Nephron (organoid): ENCODE measurements at regions not wholly inside any gene's neighbourhood (a gene's known extent, or its start where the extent isn't known, plus 50 kb on each side); places are given as distances from the start of the nearest gene placed in this dataset.
"Not testable (repeated sequence)": the region's sequence is repeated elsewhere in the genome, so short reads cannot be mapped to it uniquely, and the experiment has no call there.

Experiments
- H3K27ac Mint-ChIP-seq, 3 experiments: 2 replicates each; pipeline ENCODE4 v1.8.0; 2020; ENCODE audit warnings: mixed read lengths in 3 of 3, mild to moderate bottlenecking in 2 of 3, moderate library complexity in 1 of 3
- H3K27me3 Mint-ChIP-seq: 2 replicates; pipeline ENCODE4 v1.8.0; 2021; ENCODE audit warnings: low read depth, mild to moderate bottlenecking, moderate library complexity, mixed read lengths
- H3K36me3 Mint-ChIP-seq: 2 replicates; pipeline ENCODE4 v1.8.0; 2020; ENCODE audit warnings: low read depth, mixed read lengths
- H3K4me1 Mint-ChIP-seq: 2 replicates; pipeline ENCODE4 v1.8.0; 2020; ENCODE audit warnings: mixed read lengths
- H3K4me3 Mint-ChIP-seq, 3 experiments: 2 replicates each; pipeline ENCODE4 v1.8.0; 2020; ENCODE audit warnings: mild to moderate bottlenecking in 3 of 3, mixed read lengths in 3 of 3, moderate library complexity in 2 of 3
- H3K9me3 Mint-ChIP-seq: 2 replicates; pipeline ENCODE4 v1.8.0; 2020; ENCODE audit warnings: mixed read lengths

DNA sequence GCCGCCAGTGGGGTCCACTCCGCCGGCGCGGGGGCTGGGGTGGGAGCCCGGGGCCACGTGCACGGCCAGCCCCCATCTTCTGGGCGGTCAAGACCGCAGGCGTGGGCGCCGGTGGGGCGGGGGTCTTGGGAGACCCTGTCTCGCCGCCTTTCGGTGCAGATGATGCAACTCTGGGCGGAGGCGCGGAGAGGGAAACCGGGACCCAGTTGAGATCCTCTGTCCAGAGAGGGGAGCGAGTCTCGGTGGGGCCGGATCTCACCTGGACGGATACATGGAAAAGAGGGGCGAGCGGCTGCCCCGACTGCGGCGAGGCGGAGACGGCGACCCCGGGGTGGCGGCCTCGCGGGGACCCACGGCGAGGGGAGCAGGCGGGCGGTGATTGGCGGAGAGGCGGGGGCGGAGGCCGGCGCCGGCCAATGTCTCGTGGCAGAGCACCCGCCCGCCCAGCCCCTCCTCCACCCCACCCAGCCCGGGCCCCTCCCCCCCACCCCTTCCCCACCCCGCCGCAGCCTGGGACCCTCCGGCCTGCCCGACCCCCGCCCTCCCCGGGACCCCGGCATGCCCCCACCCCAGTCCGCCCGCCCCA lies 4054.1 kb upstream of the TPTE start:
- H3K4me1 Mint-ChIP-seq, H3K9me3 Mint-ChIP-seq, H3K27ac Mint-ChIP-seq, H3K4me3 Mint-ChIP-seq, H3K27me3 Mint-ChIP-seq, H3K36me3 Mint-ChIP-seq: not testable (repeated sequence)

DNA sequence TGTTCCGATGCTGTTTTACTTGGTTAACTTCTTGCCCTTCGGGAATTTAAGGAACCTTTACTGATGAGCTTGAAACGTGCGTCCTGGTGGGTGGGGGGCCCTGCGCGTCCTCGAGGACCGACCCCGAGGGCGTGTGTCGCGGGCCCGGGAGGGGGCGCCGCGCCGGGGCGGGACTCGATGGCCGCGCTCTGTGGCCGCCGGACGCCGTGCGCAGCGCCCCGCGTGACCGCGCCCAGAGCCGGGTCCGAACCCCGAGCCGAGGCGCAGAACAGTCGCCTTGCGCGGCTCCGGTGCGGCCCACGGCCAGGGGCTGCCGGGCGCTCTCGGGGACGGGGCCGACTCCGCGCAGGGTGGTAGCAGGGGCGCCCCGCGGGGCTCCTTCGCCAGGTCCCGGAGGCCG lies 4053.5 kb upstream of the TPTE start:
- H3K4me3 Mint-ChIP-seq, H3K9me3 Mint-ChIP-seq, H3K4me1 Mint-ChIP-seq, H3K36me3 Mint-ChIP-seq, H3K27ac Mint-ChIP-seq, H3K27me3 Mint-ChIP-seq: not testable (repeated sequence)

DNA sequence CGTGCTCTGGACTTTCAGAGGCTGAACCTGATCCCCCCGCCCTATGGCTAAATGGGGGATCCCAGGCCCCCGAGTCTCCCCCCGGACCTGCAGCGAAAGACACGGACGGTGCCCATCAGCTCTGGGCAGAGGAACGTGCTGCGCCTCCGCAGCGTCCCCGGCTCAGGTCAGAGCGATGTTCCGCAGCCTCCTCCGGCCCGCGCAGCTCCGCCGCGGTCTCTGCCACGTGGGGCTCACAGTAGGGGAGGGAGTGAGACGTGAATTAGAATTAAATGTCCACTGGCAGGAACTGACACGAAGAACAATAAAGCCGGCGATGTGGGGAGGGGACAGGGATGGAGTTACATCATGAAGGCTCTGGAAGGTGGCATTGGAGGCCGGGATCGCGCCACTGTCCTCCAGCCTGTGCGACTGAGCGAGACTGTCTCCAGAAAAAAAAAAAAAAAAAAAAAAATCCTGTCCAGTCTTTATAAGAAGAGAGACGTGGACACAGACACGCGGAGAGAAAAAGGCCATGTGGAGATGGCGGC lies 4053.0 kb upstream of the TPTE start:
- H3K4me1 Mint-ChIP-seq, H3K4me3 Mint-ChIP-seq, H3K9me3 Mint-ChIP-seq: not testable (repeated sequence)

DNA sequence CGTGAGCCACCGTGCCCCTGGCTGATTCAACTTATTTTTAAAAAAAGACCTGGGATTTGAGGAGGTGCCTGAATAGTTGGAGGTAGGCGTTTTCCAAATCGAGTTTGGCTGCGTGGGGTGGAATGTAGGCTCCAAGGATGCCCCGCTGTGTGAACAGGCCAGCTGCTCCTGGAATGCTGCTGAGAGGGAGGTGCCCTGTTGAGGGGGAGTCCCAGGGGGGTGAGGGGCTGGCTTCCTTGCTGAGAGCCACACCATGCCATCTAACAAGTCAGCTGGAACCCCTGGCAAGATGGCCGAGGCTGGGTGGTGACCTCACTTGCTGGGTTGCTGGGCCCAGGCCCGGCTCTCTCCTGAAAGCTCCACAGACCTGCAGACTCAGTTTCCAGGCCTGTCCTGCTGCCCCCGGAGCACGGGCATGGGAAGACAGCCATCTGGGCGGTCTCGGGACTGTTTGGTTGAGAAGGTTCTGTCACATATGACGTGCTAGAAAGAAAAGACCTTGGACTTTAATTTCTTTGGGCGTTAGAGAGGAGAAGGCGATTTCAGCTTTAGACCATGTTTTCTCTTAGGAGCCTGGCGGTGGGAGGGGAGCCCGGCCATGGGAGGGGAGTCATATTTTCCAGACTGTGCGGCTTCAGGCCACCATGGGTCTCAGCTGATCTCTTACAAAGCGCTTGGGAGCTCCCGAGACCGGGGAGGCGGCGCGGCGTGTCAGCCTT lies 4047.0 kb upstream of the TPTE start:
- H3K27ac Mint-ChIP-seq, H3K27me3 Mint-ChIP-seq, H3K4me3 Mint-ChIP-seq, H3K36me3 Mint-ChIP-seq, H3K9me3 Mint-ChIP-seq, H3K4me1 Mint-ChIP-seq: not testable (repeated sequence)

More for the DNA sequence above, 4053.0 kb upstream of the TPTE start:
- not testable (repeated sequence) for H3K27ac Mint-ChIP-seq, H3K27me3 Mint-ChIP-seq, H3K36me3 Mint-ChIP-seq

DNA sequence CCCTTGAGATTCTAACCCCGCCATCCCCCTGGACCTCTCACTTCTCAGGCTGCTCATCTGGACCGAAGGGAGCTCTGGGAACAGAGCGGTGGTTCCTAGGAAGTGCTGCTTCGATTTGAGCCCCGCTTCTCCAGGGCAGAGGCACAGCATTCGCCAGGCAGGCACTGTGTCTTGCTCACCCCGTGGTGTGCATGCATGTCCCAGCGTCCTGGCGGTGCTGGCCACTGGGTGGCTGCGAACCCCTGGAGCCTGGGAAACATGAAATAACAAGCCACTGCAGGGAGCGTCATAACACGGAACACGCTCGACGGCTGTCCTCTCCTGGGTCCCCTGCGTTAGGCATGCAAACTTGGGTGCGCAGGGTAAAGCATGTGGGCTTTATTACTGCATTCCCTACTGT lies 4040.3 kb upstream of the TPTE start:
- not testable (repeated sequence) for H3K4me3 Mint-ChIP-seq, H3K36me3 Mint-ChIP-seq, H3K27ac Mint-ChIP-seq, H3K4me1 Mint-ChIP-seq, H3K27me3 Mint-ChIP-seq, H3K9me3 Mint-ChIP-seq

DNA sequence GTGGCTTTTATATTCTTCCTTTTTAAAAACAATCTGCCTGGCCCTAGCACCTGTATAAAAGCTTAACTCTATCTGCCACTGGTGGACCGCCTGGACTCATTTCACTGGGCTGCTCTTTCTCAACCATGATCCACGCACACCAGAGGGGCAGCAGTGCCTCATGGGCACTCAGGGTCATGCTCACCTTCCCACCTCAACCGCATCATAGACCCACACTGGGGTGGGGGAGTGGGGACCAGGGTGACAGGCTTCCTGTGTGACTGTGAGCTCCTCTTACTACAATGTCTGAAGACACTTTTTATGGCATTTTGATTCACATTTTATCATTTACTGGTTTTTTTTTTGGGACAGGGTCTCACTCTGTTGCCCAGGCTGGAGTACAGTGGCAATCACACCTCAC lies 4038.8 kb upstream of the TPTE start:
- H3K4me3 Mint-ChIP-seq, H3K4me1 Mint-ChIP-seq, H3K27ac Mint-ChIP-seq, H3K27me3 Mint-ChIP-seq, H3K9me3 Mint-ChIP-seq, H3K36me3 Mint-ChIP-seq: not testable (repeated sequence)

DNA sequence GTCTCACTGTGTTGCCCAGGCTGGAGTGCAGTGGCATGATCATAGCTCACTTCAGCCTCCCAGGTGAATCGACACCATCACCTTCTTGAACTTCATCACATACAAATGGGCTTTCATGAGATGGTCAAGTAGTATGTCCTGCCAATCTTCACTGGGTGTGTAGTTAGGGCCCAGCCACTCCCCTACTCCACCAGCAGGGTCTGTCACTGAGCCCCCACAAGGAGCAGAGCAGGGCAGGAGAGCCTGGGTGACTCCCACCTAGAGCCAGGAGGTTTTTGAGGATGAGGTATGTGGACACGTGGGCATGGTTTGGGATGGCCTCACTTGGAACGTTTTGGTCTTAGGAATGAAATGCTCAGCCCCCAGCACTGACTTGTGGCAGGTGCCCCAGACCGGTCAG lies 4037.7 kb upstream of the TPTE start:
- H3K27me3 Mint-ChIP-seq, H3K4me3 Mint-ChIP-seq, H3K9me3 Mint-ChIP-seq, H3K27ac Mint-ChIP-seq, H3K4me1 Mint-ChIP-seq, H3K36me3 Mint-ChIP-seq: not testable (repeated sequence)

DNA sequence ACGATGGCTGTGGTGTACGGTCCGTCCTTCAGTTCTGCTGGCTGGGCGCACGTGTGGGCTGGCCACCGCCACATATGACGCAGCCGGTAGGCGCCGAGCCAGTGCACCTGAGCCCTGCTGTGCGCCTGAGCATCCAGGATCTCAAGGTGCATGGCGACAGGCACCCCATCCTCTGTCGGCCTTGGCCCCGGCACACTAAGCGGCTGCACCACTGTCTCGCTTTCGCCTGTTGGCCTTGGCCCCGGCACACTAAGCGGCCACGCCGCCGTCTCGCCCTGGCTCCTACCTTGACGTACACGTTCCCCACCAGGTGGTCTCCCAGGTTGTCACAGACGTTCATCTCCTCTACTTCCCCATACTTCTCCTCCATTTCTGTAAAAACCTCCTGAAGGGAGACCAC lies 4034.6 kb upstream of the TPTE start:
- not testable (repeated sequence) for H3K27me3 Mint-ChIP-seq, H3K9me3 Mint-ChIP-seq, H3K36me3 Mint-ChIP-seq, H3K4me1 Mint-ChIP-seq, H3K4me3 Mint-ChIP-seq, H3K27ac Mint-ChIP-seq

DNA sequence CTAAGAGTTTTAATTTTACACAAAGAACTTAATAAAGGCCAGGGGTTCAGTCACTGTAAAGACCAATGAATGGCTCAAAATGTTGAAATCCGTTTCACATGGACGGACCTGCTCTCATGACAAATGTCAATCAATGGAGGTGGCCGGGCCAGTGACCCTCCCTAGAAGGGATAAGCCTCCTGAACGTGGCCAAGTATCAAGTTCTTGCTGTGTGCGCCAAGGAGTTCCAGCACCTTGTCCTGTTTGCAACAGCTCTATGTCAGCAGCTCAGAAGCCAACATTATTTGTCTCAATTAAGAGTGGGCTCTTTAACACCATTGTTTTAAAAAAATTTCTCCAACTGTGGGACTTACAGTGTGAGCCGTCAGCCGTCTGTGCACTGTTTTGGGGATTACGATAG lies 4028.7 kb upstream of the TPTE start:
- not testable (repeated sequence) for H3K27me3 Mint-ChIP-seq, H3K9me3 Mint-ChIP-seq, H3K36me3 Mint-ChIP-seq, H3K27ac Mint-ChIP-seq, H3K4me3 Mint-ChIP-seq, H3K4me1 Mint-ChIP-seq

DNA sequence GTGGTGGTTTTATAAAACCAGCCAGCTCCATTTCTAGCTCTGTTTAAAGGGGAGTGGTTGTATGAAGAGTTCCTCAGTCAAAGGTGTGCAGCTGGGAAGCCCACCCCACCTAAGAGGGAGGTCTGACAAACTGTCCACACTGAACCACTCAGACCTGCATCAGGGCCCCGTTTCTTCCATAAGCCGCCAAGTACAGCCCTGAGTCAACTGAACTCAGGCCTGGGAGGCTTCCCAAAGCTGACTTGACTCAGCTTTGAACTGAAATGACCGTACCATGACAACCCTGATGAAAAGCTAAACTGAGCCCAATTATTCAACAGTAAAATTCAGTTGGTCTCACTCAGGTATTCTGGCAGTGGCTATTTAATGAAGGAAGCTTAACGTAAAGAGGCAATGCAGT lies 4027.4 kb upstream of the TPTE start:
- not testable (repeated sequence) for H3K4me3 Mint-ChIP-seq, H3K4me1 Mint-ChIP-seq, H3K27me3 Mint-ChIP-seq, H3K36me3 Mint-ChIP-seq, H3K27ac Mint-ChIP-seq, H3K9me3 Mint-ChIP-seq

DNA sequence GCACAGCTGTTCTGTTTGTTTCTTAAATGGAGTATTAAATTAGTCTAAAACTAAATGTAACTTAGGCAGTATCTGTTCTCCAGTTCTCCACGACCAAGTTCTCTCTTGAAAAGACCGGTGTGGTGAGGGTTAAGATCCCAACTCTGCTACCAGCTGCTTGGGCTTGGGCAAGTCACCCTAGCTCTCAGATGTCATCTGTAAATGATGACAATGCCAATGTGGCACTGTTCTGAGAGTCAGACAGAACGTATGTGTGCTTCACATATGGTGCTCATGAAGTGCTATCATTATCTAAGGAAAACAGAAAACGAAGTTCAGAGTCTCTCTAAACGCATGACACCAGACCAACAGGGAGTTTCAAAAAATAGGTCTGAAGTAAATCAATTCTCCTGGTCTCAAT lies 4025.0 kb upstream of the TPTE start:
- not testable (repeated sequence) for H3K4me3 Mint-ChIP-seq, H3K9me3 Mint-ChIP-seq, H3K27me3 Mint-ChIP-seq, H3K4me1 Mint-ChIP-seq, H3K36me3 Mint-ChIP-seq, H3K27ac Mint-ChIP-seq

DNA sequence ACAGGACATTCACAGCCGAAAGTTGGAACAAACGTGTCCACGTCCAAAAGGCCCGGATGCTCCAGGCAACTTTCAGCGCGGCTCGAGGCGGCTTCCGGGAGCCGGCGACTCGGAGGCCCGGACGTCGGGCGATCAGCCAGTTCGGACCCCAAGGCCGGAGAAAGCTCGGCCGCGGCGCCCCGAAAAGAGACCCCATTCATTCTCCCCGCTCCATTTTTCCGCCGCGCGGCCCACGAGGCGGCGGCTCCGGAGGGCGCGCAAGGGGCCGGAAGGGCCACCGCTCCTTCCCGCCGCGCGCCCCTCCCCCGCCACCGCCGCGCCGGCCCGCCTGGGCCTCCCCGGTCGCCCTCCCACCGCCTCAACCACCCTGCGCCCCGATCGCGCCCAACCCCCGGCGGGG lies 4022.7 kb upstream of the TPTE start:
- H3K27ac Mint-ChIP-seq, H3K36me3 Mint-ChIP-seq, H3K27me3 Mint-ChIP-seq, H3K9me3 Mint-ChIP-seq, H3K4me1 Mint-ChIP-seq: not testable (repeated sequence)
- H3K4me3 Mint-ChIP-seq, result peak overlapping the region in 1 of 3 experiments; percentile 48

DNA sequence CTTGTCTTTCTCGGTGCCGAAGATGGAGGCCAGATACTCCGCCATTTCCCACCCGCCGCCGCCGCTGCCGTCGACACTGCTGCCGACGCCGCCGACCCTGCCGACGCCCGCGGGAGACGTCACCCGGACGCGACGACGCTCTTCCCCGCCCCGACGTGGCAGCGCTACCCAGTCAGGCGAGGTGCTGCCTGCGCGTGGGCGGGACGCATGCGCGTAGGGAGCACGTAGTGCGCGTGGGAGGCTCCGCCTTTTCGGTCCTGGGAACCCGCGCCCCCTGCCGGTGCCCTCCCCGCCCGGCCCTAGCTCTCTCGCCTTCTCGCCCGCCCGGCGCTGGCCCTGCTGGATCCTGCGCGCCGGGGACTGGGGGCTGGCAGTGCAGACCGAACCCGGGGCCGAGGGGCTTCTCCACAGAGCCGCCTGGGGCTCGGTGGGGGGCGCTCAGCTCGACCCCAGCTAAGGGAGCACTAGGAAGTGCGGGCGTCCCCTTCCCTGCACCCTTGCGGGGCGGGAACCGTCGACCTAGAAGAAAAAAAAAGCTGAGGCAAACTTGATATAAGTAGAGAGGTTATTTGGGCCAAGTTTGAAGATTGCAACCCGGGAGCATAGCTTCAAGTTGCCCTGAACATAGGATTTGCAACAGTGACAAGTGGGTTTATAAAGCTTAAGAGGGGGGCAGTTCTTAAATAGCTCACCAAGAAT lies 4022.1 kb upstream of the TPTE start:
- H3K27ac Mint-ChIP-seq, result not testable (repeated sequence)

DNA sequence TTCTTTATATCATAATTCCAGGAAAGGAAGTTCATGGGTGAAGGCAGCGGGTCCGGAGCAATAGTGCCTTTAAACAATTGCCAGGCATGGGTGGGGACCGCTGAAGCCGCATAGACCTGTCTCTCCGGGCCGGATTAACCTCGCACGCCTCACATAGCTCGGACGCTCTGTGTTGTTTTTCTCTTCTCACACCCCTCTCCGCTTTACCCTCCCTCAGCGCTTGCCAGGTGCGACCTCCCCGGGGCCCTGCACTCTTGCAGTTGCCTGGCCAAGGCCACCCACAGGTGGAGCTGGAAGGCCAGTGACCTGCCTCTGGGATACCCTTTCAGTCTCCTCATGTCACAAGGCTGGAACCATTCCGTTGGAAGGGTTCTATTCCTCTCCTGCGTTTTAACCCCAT lies 4021.5 kb upstream of the TPTE start:
- not testable (repeated sequence) for H3K9me3 Mint-ChIP-seq, H3K27ac Mint-ChIP-seq

More for the DNA sequence above, 4022.1 kb upstream of the TPTE start:
- H3K4me3 Mint-ChIP-seq, H3K36me3 Mint-ChIP-seq, H3K4me1 Mint-ChIP-seq, H3K9me3 Mint-ChIP-seq, H3K27me3 Mint-ChIP-seq: not testable (repeated sequence)

DNA sequence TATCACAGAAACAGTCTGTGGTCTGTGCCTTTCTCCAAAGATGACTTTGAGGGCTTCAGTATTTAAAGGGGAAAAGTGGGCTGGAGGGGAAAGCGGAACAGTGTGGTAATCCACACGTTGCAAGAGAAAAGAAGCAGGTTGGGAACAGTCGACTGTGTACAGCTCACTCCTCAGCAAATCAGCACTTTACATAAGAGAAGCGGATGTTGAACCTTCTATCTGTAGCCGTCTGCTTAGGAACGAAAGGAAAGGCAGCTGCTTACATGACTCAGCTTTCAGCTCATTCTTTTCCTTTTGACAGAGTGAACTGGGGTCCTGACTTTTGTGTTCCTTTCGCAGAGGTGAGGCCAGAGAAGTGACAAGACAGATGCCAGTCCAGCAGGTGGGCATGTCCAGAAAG lies 4020.7 kb upstream of the TPTE start:
- H3K27ac Mint-ChIP-seq, H3K9me3 Mint-ChIP-seq, H3K36me3 Mint-ChIP-seq, H3K4me1 Mint-ChIP-seq, H3K27me3 Mint-ChIP-seq, H3K4me3 Mint-ChIP-seq: not testable (repeated sequence)

More for the DNA sequence above, 4021.5 kb upstream of the TPTE start:
- H3K4me1 Mint-ChIP-seq, H3K4me3 Mint-ChIP-seq, H3K36me3 Mint-ChIP-seq, H3K27me3 Mint-ChIP-seq: not testable (repeated sequence)
